ENCODE measurements at regions not wholly inside any gene's neighbourhood (a gene's known extent, or its start where the extent isn't known, plus 50 kb on each side); places are given as distances from the start of the nearest gene placed in this dataset.

DNA sequence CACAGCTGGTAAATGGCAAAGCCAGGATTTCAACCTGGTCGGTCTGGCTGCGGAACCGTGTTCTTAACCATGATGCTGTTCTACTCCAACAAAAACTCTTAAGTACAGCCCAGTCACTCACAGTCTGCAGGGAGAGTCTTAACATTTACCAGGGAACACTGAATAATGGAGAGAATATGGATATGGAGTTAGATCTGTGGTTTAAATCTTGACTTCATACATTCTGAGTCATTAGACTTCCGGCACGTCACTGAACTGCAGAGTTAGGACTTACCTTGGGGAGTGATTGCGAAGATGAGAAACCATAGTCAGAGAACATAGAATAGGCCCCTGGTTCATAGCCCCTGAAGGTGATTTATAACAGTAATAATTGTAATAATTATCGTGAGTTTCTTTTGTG is 61.7 kb downstream of the ADRA2A start:
- peaks cover 51% of the 10 kb centered on the region for H3K4me1 Mint-ChIP-seq
- H3K36me3 Mint-ChIP-seq, result peaks cover 8% of the 10 kb centered on the region; the same call in 1 of the 2 replicates
- ATAC-seq (no peak), DNase-seq (ENCODE audit: low spot score) (no peak)
- H3K27me3 Mint-ChIP-seq (ENCODE audit: low read depth), result peaks cover 9% of the 10 kb centered on the region
- no peak overlapping the region for H3K27ac Mint-ChIP-seq
- peaks cover 17% of the 10 kb centered on the region for H3K9me3 Mint-ChIP-seq
- H3K4me3 Mint-ChIP-seq, result no peak overlapping the region
- TF ChIP-seq, protein P1, sequence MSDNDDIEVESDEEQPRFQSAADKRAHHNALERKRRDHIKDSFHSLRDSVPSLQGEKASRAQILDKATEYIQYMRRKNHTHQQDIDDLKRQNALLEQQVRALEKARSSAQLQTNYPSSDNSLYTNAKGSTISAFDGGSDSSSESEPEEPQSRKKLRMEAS (CRISPR knock-in tag; IDR thresholded peaks at IDR 0.05), result no peak
- TF ChIP-seq, protein P2, sequence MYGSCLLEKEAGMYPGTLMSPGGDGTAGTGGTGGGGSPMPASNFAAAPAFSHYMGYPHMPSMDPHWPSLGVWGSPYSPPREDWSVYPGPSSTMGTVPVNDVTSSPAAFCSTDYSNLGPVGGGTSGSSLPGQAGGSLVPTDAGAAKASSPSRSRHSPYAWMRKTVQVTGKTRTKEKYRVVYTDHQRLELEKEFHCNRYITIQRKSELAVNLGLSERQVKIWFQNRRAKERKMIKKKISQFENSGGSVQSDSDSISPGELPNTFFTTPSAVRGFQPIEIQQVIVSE (CRISPR knock-in tag; IDR thresholded peaks at IDR 0.05; ENCODE audit: borderline replicate concordance), result no peak
- no peak for TF ChIP-seq TEAD1 (CRISPR knock-in tag; IDR thresholded peaks at IDR 0.05)
- TF ChIP-seq ELF4 (CRISPR knock-in tag; IDR thresholded peaks at IDR 0.05; ENCODE audit: low read depth), result no peak
- TF ChIP-seq, protein P3, sequence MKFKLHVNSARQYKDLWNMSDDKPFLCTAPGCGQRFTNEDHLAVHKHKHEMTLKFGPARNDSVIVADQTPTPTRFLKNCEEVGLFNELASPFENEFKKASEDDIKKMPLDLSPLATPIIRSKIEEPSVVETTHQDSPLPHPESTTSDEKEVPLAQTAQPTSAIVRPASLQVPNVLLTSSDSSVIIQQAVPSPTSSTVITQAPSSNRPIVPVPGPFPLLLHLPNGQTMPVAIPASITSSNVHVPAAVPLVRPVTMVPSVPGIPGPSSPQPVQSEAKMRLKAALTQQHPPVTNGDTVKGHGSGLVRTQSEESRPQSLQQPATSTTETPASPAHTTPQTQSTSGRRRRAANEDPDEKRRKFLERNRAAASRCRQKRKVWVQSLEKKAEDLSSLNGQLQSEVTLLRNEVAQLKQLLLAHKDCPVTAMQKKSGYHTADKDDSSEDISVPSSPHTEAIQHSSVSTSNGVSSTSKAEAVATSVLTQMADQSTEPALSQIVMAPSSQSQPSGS (CRISPR knock-in tag; IDR thresholded peaks at IDR 0.05; ENCODE audit: borderline replicate concordance, low read depth), result no peak
- no peak for TF ChIP-seq SOX15 (CRISPR knock-in tag; IDR thresholded peaks at IDR 0.05)
- TF ChIP-seq, protein P4, sequence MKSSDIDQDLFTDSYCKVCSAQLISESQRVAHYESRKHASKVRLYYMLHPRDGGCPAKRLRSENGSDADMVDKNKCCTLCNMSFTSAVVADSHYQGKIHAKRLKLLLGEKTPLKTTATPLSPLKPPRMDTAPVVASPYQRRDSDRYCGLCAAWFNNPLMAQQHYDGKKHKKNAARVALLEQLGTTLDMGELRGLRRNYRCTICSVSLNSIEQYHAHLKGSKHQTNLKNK (CRISPR knock-in tag; IDR thresholded peaks at IDR 0.05), result no peak
- TF ChIP-seq ZNF317 (CRISPR knock-in tag; IDR thresholded peaks at IDR 0.05; ENCODE audit: borderline replicate concordance, low read depth), result no peak
- TF ChIP-seq, protein P5, sequence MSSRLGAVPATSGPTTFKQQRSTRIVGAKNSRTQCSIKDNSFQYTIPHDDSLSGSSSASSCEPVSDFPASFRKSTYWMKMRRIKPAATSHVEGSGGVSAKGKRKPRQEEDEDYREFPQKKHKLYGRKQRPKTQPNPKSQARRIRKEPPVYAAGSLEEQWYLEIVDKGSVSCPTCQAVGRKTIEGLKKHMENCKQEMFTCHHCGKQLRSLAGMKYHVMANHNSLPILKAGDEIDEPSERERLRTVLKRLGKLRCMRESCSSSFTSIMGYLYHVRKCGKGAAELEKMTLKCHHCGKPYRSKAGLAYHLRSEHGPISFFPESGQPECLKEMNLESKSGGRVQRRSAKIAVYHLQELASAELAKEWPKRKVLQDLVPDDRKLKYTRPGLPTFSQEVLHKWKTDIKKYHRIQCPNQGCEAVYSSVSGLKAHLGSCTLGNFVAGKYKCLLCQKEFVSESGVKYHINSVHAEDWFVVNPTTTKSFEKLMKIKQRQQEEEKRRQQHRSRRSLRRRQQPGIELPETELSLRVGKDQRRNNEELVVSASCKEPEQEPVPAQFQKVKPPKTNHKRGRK (CRISPR knock-in tag; IDR thresholded peaks at IDR 0.05; ENCODE audit: borderline replicate concordance), result no peak
- TF ChIP-seq NR1H2 (CRISPR knock-in tag; IDR thresholded peaks at IDR 0.05), result no peak
- TF ChIP-seq ZNF263 (CRISPR knock-in tag; IDR thresholded peaks at IDR 0.05; ENCODE audit: low read depth), result no peak
- TF ChIP-seq ATF1 (CRISPR knock-in tag; IDR thresholded peaks at IDR 0.05), result no peak
- TF ChIP-seq ETV6 (CRISPR knock-in tag; IDR thresholded peaks at IDR 0.05), result no peak
- TF ChIP-seq, protein P6, sequence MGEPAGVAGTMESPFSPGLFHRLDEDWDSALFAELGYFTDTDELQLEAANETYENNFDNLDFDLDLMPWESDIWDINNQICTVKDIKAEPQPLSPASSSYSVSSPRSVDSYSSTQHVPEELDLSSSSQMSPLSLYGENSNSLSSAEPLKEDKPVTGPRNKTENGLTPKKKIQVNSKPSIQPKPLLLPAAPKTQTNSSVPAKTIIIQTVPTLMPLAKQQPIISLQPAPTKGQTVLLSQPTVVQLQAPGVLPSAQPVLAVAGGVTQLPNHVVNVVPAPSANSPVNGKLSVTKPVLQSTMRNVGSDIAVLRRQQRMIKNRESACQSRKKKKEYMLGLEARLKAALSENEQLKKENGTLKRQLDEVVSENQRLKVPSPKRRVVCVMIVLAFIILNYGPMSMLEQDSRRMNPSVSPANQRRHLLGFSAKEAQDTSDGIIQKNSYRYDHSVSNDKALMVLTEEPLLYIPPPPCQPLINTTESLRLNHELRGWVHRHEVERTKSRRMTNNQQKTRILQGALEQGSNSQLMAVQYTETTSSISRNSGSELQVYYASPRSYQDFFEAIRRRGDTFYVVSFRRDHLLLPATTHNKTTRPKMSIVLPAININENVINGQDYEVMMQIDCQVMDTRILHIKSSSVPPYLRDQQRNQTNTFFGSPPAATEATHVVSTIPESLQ (CRISPR knock-in tag; IDR thresholded peaks at IDR 0.05), result no peak
- TF ChIP-seq, protein P7, sequence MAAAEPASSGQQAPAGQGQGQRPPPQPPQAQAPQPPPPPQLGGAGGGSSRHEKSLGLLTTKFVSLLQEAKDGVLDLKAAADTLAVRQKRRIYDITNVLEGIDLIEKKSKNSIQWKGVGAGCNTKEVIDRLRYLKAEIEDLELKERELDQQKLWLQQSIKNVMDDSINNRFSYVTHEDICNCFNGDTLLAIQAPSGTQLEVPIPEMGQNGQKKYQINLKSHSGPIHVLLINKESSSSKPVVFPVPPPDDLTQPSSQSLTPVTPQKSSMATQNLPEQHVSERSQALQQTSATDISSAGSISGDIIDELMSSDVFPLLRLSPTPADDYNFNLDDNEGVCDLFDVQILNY (CRISPR knock-in tag; IDR thresholded peaks at IDR 0.05), result no peak
- CTCF ChIA-PET, result interaction anchor here (1.7 kb wide), 1 partner anchor 62 kb away, joined by 7 read pairs; the partner anchor contains the start of gene ADRA2A
- POLR2A ChIA-PET, result no interaction called here

DNA sequence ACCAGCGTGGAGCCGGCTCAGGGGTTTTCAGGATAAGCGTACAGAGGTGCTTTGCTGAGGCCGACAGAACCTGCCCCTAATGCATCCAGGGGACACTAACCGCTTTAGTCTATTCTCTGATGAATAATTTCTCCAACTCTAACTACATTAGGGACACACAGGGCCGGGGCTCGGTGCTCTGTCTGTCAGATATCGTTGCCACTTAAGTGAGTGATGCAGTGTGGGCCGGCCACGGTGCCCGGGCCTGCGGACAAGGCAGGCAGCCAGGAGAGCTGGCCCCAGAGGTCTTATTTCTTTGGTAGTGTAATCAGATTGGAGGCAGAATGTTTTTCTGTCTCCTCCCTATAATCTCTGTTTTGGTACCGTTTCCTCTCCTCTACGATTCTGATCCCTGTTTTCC is 62.7 kb downstream of the ADRA2A start:
- peaks cover 51% of the 10 kb centered on the region for H3K4me1 Mint-ChIP-seq
- ATAC-seq, result no peak
- H3K27me3 Mint-ChIP-seq (ENCODE audit: low read depth), result peaks cover 9% of the 10 kb centered on the region
- H3K36me3 Mint-ChIP-seq, result peaks cover 8% of the 10 kb centered on the region; the same call in 1 of the 2 replicates
- H3K27ac Mint-ChIP-seq, result no peak overlapping the region
- ChIA-PET POLR2A (no interaction called here), CTCF (interaction anchor here (1.7 kb wide), 1 partner anchor 63 kb away, joined by 7 read pairs; the partner anchor contains the start of gene ADRA2A)
- no peak overlapping the region for H3K4me3 Mint-ChIP-seq
- peaks cover 10% of the 10 kb centered on the region for H3K9me3 Mint-ChIP-seq
- no peak for DNase-seq (ENCODE audit: low spot score)
- TF ChIP-seq IRF2 (CRISPR knock-in tag; IDR thresholded peaks at IDR 0.05; ENCODE audit: borderline replicate concordance, low read depth), result no peak
- no peak for TF ChIP-seq JAZF1 (CRISPR knock-in tag; IDR thresholded peaks at IDR 0.05)
- TF ChIP-seq, protein P1 (CRISPR knock-in tag; IDR thresholded peaks at IDR 0.05), result no peak
- no peak for TF ChIP-seq ZNF671 (CRISPR knock-in tag; IDR thresholded peaks at IDR 0.05)
- no peak for TF ChIP-seq ZNF416 (CRISPR knock-in tag; IDR thresholded peaks at IDR 0.05)
- no peak for TF ChIP-seq ETV6 (CRISPR knock-in tag; IDR thresholded peaks at IDR 0.05)
- TF ChIP-seq, protein P8, sequence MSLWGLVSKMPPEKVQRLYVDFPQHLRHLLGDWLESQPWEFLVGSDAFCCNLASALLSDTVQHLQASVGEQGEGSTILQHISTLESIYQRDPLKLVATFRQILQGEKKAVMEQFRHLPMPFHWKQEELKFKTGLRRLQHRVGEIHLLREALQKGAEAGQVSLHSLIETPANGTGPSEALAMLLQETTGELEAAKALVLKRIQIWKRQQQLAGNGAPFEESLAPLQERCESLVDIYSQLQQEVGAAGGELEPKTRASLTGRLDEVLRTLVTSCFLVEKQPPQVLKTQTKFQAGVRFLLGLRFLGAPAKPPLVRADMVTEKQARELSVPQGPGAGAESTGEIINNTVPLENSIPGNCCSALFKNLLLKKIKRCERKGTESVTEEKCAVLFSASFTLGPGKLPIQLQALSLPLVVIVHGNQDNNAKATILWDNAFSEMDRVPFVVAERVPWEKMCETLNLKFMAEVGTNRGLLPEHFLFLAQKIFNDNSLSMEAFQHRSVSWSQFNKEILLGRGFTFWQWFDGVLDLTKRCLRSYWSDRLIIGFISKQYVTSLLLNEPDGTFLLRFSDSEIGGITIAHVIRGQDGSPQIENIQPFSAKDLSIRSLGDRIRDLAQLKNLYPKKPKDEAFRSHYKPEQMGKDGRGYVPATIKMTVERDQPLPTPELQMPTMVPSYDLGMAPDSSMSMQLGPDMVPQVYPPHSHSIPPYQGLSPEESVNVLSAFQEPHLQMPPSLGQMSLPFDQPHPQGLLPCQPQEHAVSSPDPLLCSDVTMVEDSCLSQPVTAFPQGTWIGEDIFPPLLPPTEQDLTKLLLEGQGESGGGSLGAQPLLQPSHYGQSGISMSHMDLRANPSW (CRISPR knock-in tag; conservative IDR thresholded peaks at IDR 0.05; ENCODE audit: low read depth), result no peak
- no peak for TF ChIP-seq FOXJ3 (CRISPR knock-in tag; IDR thresholded peaks at IDR 0.05; ENCODE audit: borderline replicate concordance)
- no peak for TF ChIP-seq FOXK1 (CRISPR knock-in tag; IDR thresholded peaks at IDR 0.05)
- TF ChIP-seq NR1H2 (CRISPR knock-in tag; IDR thresholded peaks at IDR 0.05), result no peak
- TF ChIP-seq, protein P2 (CRISPR knock-in tag; IDR thresholded peaks at IDR 0.05; ENCODE audit: borderline replicate concordance), result no peak
- TF ChIP-seq HMGA2 (CRISPR knock-in tag; IDR thresholded peaks at IDR 0.05), result no peak
- TF ChIP-seq ZNF219 (CRISPR knock-in tag; IDR thresholded peaks at IDR 0.05; ENCODE audit: borderline replicate concordance), result no peak

Measured in WTC11 (cell line).